Erythroblast (primary cell): ENCODE measurements at regions not wholly inside any gene's neighbourhood (a gene's known extent, or its start where the extent isn't known, plus 50 kb on each side); places are given as distances from the start of the nearest gene placed in this dataset.

Source experiments
- GATA1 ChIP-seq: IDR thresholded peaks from 2 replicates; pipeline ENCODE4 v1.6.1; 2011; ENCODE audit warnings: low read depth, mild to moderate bottlenecking, control low read depth, low read length, moderate library complexity
- POLR2A ChIP-seq: IDR thresholded peaks from 2 replicates; pipeline ENCODE4 v1.6.1; 2011; ENCODE audit warnings: mild to moderate bottlenecking, low read length

DNA sequence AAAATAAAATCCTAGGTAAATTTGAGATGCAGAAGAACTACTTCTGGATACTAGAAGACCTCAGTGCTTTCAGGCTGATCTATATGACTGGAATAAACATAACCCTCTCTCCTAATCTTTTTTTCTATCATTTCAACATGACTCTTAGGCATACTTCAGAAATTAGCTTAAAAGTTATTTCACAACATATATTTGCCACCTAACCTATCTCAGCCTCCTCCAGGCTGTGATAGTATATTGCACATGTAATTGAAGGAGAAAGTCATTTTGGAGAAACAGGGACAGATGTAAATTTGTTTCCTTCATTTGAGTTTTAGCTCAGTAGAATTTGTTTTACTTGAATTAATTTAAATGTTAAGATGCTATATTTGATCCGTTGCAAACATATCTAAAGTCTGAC, 1932.3 kb upstream of the CDH6 start:
- TF ChIP-seq POLR2A = no peak
- TF ChIP-seq GATA1 = no peak
